HCT116 (cell line): ENCODE measurements at regions not wholly inside any gene's neighbourhood (a gene's known extent, or its start where the extent isn't known, plus 50 kb on each side); places are given as distances from the start of the nearest gene placed in this dataset.

Source experiments
- ATF3 ChIP-seq: IDR thresholded peaks from 2 replicates; pipeline ENCODE4 v1.6.1; 2012
- CEBPB ChIP-seq: IDR thresholded peaks from 2 replicates; pipeline ENCODE4 v1.6.1; 2012; ENCODE audit warnings: low read depth
- CTCF ChIP-seq, 3 experiments: fragments of 200-600 bp in 1 of 3; sonication (generic) in 1 of 3; IDR thresholded peaks in 2 of 3; conservative IDR thresholded peaks in 1 of 3; 2 replicates each; pipeline ENCODE4 v1.5.1; 2012 to 2017; ENCODE audit warnings: low read depth in 2 of 3, low read length in 2 of 3, antibody characterized with exemption in 1 of 3, borderline replicate concordance in 1 of 3, control low read depth in 1 of 3, mild to moderate bottlenecking in 1 of 3, mixed read lengths in 1 of 3, mixed run types in 1 of 3, moderate library complexity in 1 of 3; ENCODE audit not compliant: insufficient read depth in 1 of 3
- ELF1 ChIP-seq: IDR thresholded peaks from 2 replicates; pipeline ENCODE4 v1.6.1; 2012; ENCODE audit warnings: low read depth, borderline replicate concordance
- EZH2phosphoT487 ChIP-seq: fragments of 200-600 bp; IDR thresholded peaks from 2 replicates; pipeline ENCODE4 v1.6.1; 2018; ENCODE audit warnings: antibody characterized with exemption, borderline replicate concordance
- FOSL1 ChIP-seq: IDR thresholded peaks from 2 replicates; pipeline ENCODE4 v1.6.1; 2012; ENCODE audit warnings: low read depth
- JUND ChIP-seq: IDR thresholded peaks from 2 replicates; pipeline ENCODE4 v1.6.1; 2012
- POLR2A ChIP-seq: IDR thresholded peaks from 2 replicates; pipeline ENCODE4 v1.7.0; 2011; ENCODE audit warnings: borderline replicate concordance; ENCODE audit not compliant: insufficient read depth, insufficient read length; ENCODE audit errors: extremely low read depth
- POLR2AphosphoS5 ChIP-seq: IDR thresholded peaks from 2 replicates; pipeline ENCODE4 v1.6.1; 2011; ENCODE audit warnings: mild to moderate bottlenecking, low read depth, low read length, moderate library complexity
- SRF ChIP-seq: IDR thresholded peaks from 2 replicates; pipeline ENCODE4 v1.6.1; 2012; ENCODE audit warnings: low read depth
- TCF7L2 ChIP-seq: IDR thresholded peaks from 2 replicates; pipeline ENCODE4 v1.7.0; 2011; ENCODE audit warnings: borderline replicate concordance, inconsistent platforms; ENCODE audit not compliant: insufficient read depth, insufficient read length; ENCODE audit errors: extremely low read depth
- ZBTB33 ChIP-seq: IDR thresholded peaks from 2 replicates; pipeline ENCODE4 v1.6.1; 2011; ENCODE audit warnings: mild to moderate bottlenecking, low read length, moderate library complexity; ENCODE audit not compliant: insufficient replicate concordance; ENCODE audit errors: extremely low read depth
- ZFX ChIP-seq: fragments of 450-650 bp; IDR thresholded peaks from 2 replicates; pipeline ENCODE4 v1.6.1; 2017
- ZNF274 ChIP-seq: fragments of 200-500 bp; sonication (Bioruptor generic); IDR thresholded peaks from 2 replicates; pipeline ENCODE4 v1.6.1; 2014; ENCODE audit warnings: mild to moderate bottlenecking, low read depth, low read length, inconsistent platforms

- TF ChIP-seq CTCF (IDR thresholded peaks at IDR 0.05 in 2 of 3, conservative IDR thresholded peaks at IDR 0.05 in 1 of 3; ENCODE audit: borderline replicate concordance in 1 of 3, insufficient read depth in 1 of 3, low read depth in 2 of 3, low read length in 2 of 3) (no peak), EZH2phosphoT487 (no peak), SRF (no peak), ZBTB33 (no peak), CEBPB (no peak), POLR2A (no peak), ELF1 (no peak), ZFX (no peak), ATF3 (no peak), POLR2AphosphoS5 (no peak), JUND (no peak), ZNF274 (no peak), TCF7L2 (no peak), FOSL1 (no peak)
Measured at GRCh38 chr5:167716126-167716775, 575.2 kb upstream of the WWC1 start (continued).
